ENCODE measurements at regions not wholly inside any gene's neighbourhood (a gene's known extent, or its start where the extent isn't known, plus 50 kb on each side); places are given as distances from the start of the nearest gene placed in this dataset.
"Not testable (repeated sequence)": the region's sequence is repeated elsewhere in the genome, so short reads cannot be mapped to it uniquely, and the experiment has no call there.

DNA sequence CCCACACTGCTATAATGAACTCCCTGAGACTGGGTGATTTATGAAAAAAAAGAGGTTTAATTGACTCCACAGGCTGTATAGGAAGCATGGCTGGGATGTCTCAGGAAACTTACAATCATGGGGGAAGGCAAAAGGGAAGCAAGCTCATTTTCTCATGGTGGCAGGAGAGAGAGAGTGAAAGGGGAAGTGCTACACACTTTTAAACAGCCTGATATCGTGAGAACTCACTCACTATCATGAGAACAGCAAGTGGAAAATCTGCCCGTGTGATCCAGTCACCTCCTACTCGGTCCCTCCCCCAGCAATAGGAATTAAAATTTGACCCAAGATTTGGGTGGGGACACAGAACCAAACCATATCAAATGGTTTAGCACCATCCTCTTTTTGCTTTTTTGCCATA is 116.6 kb upstream of the CEP162 start:
- Histone ChIP-seq H3K4me1 (ENCODE audit: control insufficient read depth, insufficient read depth, low read length) (no peaks in the 10 kb centered on the region), H3K4me2 (ENCODE audit: low read length) (no peak overlapping the region), H3K4me3 (ENCODE audit: low read length) (no peak overlapping the region), H3K36me3 (ENCODE audit: insufficient read depth, low read length) (no peaks in the 10 kb centered on the region), H3K27me3 (ENCODE audit: control insufficient read depth, insufficient read depth, low read length) (no peaks in the 10 kb centered on the region), H3K9me3 (replicated peaks; ENCODE audit: low read length) (no peaks in the 10 kb centered on the region), H3K9ac (ENCODE audit: low read depth, low read length) (no peak overlapping the region)

GRCh38 chr6:84340422-84340821 is 113.0 kb upstream of the CEP162 start:
- Histone ChIP-seq H3K4me3 (ENCODE audit: low read length) (no peak overlapping the region), H3K9me3 (replicated peaks; ENCODE audit: low read length) (no peaks in the 10 kb centered on the region), H3K4me2 (ENCODE audit: low read length) (no peak overlapping the region), H3K36me3 (ENCODE audit: insufficient read depth, low read length) (no peaks in the 10 kb centered on the region), H3K27me3 (ENCODE audit: control insufficient read depth, insufficient read depth, low read length) (no peaks in the 10 kb centered on the region), H3K4me1 (ENCODE audit: control insufficient read depth, insufficient read depth, low read length) (no peaks in the 10 kb centered on the region), H3K9ac (ENCODE audit: low read depth, low read length) (no peak overlapping the region)

DNA sequence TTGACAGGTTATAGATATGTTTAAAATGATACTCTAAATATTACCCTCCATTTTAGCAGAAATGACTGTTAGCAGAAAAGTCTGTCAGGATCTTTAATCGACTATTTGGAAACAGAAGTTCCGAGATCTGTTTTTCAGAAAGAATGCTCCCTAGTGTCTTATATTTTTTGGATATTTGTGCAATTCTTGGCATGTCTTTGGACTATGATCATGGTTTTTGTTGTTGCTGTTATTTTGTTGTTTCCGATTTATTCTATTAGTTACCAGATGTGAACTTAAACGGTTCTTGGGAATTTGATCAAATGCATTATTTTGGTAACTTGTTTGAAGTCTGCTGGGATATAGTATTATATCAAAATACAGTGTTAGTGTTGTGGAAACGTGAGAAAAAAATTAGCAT is 106.4 kb upstream of the CEP162 start:
- Histone ChIP-seq H3K27me3 (ENCODE audit: control insufficient read depth, insufficient read depth, low read length) (no peaks in the 10 kb centered on the region), H3K9me3 (replicated peaks; ENCODE audit: low read length) (no peaks in the 10 kb centered on the region), H3K9ac (ENCODE audit: low read depth, low read length) (no peak overlapping the region), H3K36me3 (ENCODE audit: insufficient read depth, low read length) (no peaks in the 10 kb centered on the region), H3K4me2 (ENCODE audit: low read length) (no peak overlapping the region), H3K4me1 (ENCODE audit: control insufficient read depth, insufficient read depth, low read length) (no peaks in the 10 kb centered on the region), H3K4me3 (ENCODE audit: low read length) (no peak overlapping the region)

- no peaks in the 10 kb centered on the region for H3K4me1 ChIP-seq (ENCODE audit: control insufficient read depth, insufficient read depth, low read length)
- no peak overlapping the region for H3K4me2 ChIP-seq (ENCODE audit: low read length)
- no peaks in the 10 kb centered on the region for H3K9me3 ChIP-seq (replicated peaks; ENCODE audit: low read length)
- H3K27me3 ChIP-seq (ENCODE audit: control insufficient read depth, insufficient read depth, low read length) = no peaks in the 10 kb centered on the region
- no peaks in the 10 kb centered on the region for H3K36me3 ChIP-seq (ENCODE audit: insufficient read depth, low read length)
- no peak overlapping the region for H3K9ac ChIP-seq (ENCODE audit: low read depth, low read length)
- H3K4me3 ChIP-seq (ENCODE audit: low read length) = no peak overlapping the region
Measured at GRCh38 chr6:84332139-84333034, 104.9 kb upstream of the CEP162 start.

GRCh38 chr6:84330325-84330724 is 102.9 kb upstream of the CEP162 start:
- Histone ChIP-seq H3K27me3 (ENCODE audit: control insufficient read depth, insufficient read depth, low read length) (no peaks in the 10 kb centered on the region), H3K4me2 (ENCODE audit: low read length) (no peak overlapping the region), H3K9me3 (replicated peaks; ENCODE audit: low read length) (no peaks in the 10 kb centered on the region), H3K4me1 (ENCODE audit: control insufficient read depth, insufficient read depth, low read length) (no peaks in the 10 kb centered on the region), H3K9ac (ENCODE audit: low read depth, low read length) (no peak overlapping the region), H3K4me3 (ENCODE audit: low read length) (no peak overlapping the region), H3K36me3 (ENCODE audit: insufficient read depth, low read length) (no peaks in the 10 kb centered on the region)

DNA sequence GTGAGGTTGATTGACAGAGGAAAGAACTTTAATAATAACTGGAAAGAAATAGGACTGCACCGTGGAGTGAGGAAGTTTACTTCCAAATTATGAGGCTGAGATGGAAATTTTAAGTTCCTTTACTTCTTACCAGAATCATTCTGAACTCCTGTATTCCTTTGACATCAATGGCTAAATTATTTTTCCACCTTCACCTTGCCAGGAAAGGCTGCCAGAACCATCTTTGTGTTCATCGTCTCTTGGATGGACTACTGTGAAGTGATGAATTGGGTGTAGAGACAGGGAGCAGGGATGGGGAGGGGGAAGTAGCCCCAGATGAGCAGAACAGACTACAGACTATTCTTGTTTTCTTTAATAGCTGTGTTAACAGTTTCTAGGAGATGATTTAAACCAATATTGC is 102.1 kb upstream of the CEP162 start:
- Histone ChIP-seq H3K36me3 (ENCODE audit: insufficient read depth, low read length) (no peaks in the 10 kb centered on the region), H3K9ac (ENCODE audit: low read depth, low read length) (no peak overlapping the region), H3K27me3 (ENCODE audit: control insufficient read depth, insufficient read depth, low read length) (no peaks in the 10 kb centered on the region), H3K9me3 (replicated peaks; ENCODE audit: low read length) (no peaks in the 10 kb centered on the region), H3K4me3 (ENCODE audit: low read length) (no peak overlapping the region), H3K4me1 (ENCODE audit: control insufficient read depth, insufficient read depth, low read length) (no peaks in the 10 kb centered on the region), H3K4me2 (ENCODE audit: low read length) (no peak overlapping the region)

DNA sequence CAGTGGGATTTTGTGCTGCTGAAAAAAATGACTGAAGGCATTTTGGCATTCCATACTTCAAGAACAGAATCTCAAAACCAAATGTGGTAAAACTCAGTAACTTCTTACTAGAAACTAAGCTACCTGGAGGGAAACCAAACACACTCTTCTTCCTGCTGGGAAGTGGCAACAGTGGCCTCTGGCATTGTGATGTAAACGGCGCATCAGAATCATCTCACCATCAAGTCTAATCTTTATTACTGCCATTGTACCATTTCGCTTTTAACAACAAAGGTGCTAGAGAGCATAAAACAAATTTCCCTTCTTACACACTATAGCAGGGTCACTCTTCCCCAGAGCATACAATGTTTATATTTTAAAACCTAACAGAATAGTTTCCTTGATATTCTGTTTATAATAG is 101.6 kb upstream of the CEP162 start:
- no peak overlapping the region for H3K9ac ChIP-seq (ENCODE audit: low read depth, low read length)

DNA sequence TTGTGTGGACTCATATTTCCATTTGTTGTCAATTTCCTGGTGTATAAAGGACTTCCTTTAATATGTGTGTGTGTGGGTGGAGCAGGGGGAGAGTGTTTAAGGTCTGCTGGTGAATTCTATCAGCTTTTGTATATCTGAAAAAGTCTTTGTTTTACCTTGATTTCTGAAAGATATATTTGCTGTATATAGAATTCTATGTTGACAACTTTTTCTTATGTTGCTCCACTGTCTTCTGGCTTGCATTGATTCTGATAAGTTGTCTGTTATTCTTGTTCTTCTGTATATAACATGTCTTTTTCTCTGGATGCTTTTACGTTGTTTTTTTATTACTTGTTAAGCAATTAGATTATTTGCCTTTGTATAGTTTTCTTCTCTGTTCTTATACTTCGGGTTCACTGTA is 90.0 kb upstream of the CEP162 start:
- no peaks in the 10 kb centered on the region for H3K4me1 ChIP-seq (ENCODE audit: control insufficient read depth, insufficient read depth, low read length)
- H3K9me3 ChIP-seq (replicated peaks; ENCODE audit: low read length) = no peaks in the 10 kb centered on the region
- H3K27me3 ChIP-seq (ENCODE audit: control insufficient read depth, insufficient read depth, low read length) = no peaks in the 10 kb centered on the region
- H3K4me3 ChIP-seq (ENCODE audit: low read length) = no peak overlapping the region
- no peak overlapping the region for H3K4me2 ChIP-seq (ENCODE audit: low read length)
- no peak overlapping the region for H3K9ac ChIP-seq (ENCODE audit: low read depth, low read length)
- H3K36me3 ChIP-seq (ENCODE audit: insufficient read depth, low read length) = no peaks in the 10 kb centered on the region

More for the DNA sequence above, 101.6 kb upstream of the CEP162 start:
- Histone ChIP-seq H3K4me3 (ENCODE audit: low read length) (no peak overlapping the region), H3K36me3 (ENCODE audit: insufficient read depth, low read length) (no peaks in the 10 kb centered on the region), H3K27me3 (ENCODE audit: control insufficient read depth, insufficient read depth, low read length) (no peaks in the 10 kb centered on the region), H3K9me3 (replicated peaks; ENCODE audit: low read length) (no peaks in the 10 kb centered on the region), H3K4me2 (ENCODE audit: low read length) (no peak overlapping the region), H3K4me1 (ENCODE audit: control insufficient read depth, insufficient read depth, low read length) (no peaks in the 10 kb centered on the region)

DNA sequence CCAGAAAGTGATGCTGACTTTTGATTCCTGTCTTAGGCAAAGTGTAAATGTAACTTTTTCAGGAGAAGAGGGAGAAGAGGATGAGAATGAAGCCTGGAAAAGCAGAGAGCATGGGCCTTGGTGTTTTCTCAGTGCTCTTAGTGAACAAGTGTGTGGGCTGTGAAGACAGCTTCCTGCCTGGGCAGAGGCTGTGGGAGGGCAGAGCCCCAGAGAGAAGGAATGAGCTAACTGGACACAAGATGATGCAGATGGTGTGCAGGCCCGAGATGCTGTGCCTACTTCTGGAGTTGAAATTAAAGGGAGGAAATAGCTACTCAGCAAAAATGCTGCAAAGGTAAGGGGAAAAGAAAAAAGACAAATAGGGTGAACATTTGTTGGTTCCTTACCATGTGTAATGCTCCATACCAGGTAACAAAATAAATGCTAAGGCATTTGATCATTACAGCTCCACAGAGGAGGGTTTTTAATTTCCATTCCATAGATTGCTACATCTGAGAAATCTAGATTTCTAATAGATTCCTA is 87.0 kb upstream of the CEP162 start:
- Histone ChIP-seq H3K9ac (ENCODE audit: low read depth, low read length) (no peak overlapping the region), H3K4me1 (ENCODE audit: control insufficient read depth, insufficient read depth, low read length) (no peaks in the 10 kb centered on the region), H3K9me3 (replicated peaks; ENCODE audit: low read length) (no peaks in the 10 kb centered on the region), H3K4me2 (ENCODE audit: low read length) (no peak overlapping the region), H3K36me3 (ENCODE audit: insufficient read depth, low read length) (no peaks in the 10 kb centered on the region), H3K4me3 (ENCODE audit: low read length) (no peak overlapping the region), H3K27me3 (ENCODE audit: control insufficient read depth, insufficient read depth, low read length) (no peaks in the 10 kb centered on the region)

GRCh38 chr6:84309336-84309735 is 81.9 kb upstream of the CEP162 start:
- H3K9me3 ChIP-seq (replicated peaks; ENCODE audit: low read length) = no peaks in the 10 kb centered on the region
- no peak overlapping the region for H3K4me2 ChIP-seq (ENCODE audit: low read length)
- H3K36me3 ChIP-seq (ENCODE audit: insufficient read depth, low read length) = no peaks in the 10 kb centered on the region
- H3K27me3 ChIP-seq (ENCODE audit: control insufficient read depth, insufficient read depth, low read length) = no peaks in the 10 kb centered on the region
- no peak overlapping the region for H3K9ac ChIP-seq (ENCODE audit: low read depth, low read length)
- no peaks in the 10 kb centered on the region for H3K4me1 ChIP-seq (ENCODE audit: control insufficient read depth, insufficient read depth, low read length)
- H3K4me3 ChIP-seq (ENCODE audit: low read length) = no peak overlapping the region

DNA sequence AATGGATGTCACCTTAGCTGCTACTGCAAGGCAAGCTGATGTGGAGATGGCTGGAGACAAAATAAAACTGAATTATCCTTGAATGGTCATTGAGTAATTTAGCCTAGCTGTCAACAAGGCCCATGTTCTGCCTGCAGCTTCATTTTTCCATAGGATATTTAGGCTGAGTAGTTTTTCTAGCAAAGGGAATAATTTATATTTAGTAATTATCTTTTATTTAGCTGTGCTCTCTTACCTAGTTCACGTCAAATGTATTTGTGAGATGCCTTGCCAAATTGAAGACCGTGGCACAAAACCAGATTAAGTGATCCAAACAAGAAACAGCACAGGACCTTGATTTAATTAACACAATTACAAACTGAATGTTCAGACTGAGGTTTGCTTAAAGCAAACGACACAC is 77.4 kb upstream of the CEP162 start:
- no peaks in the 10 kb centered on the region for H3K27me3 ChIP-seq (ENCODE audit: control insufficient read depth, insufficient read depth, low read length)
- H3K9ac ChIP-seq (ENCODE audit: low read depth, low read length) = no peak overlapping the region
- H3K36me3 ChIP-seq (ENCODE audit: insufficient read depth, low read length) = no peaks in the 10 kb centered on the region
- no peak overlapping the region for H3K4me2 ChIP-seq (ENCODE audit: low read length)
- no peak overlapping the region for H3K4me3 ChIP-seq (ENCODE audit: low read length)
- no peaks in the 10 kb centered on the region for H3K4me1 ChIP-seq (ENCODE audit: control insufficient read depth, insufficient read depth, low read length)
- H3K9me3 ChIP-seq (replicated peaks; ENCODE audit: low read length) = no peaks in the 10 kb centered on the region

GRCh38 chr6:84291033-84291432 is 63.6 kb upstream of the CEP162 start:
- not testable (repeated sequence) for H3K4me3 ChIP-seq (ENCODE audit: low read length); H3K36me3 ChIP-seq (ENCODE audit: insufficient read depth, low read length); H3K4me2 ChIP-seq (ENCODE audit: low read length); H3K4me1 ChIP-seq (ENCODE audit: control insufficient read depth, insufficient read depth, low read length); H3K9me3 ChIP-seq (replicated peaks; ENCODE audit: low read length); H3K27me3 ChIP-seq (ENCODE audit: control insufficient read depth, insufficient read depth, low read length); H3K9ac ChIP-seq (ENCODE audit: low read depth, low read length)

Data from skeletal muscle satellite cell (primary cell).